ENCODE measurements at regions not wholly inside any gene's neighbourhood (a gene's known extent, or its start where the extent isn't known, plus 50 kb on each side); places are given as distances from the start of the nearest gene placed in this dataset.
A peak's percentile ranks its signal among the peaks of the same experiment; 100 is the strongest.
"Not testable (repeated sequence)": the region's sequence is repeated elsewhere in the genome, so short reads cannot be mapped to it uniquely, and the experiment has no call there.

GRCh38 chr10:120183546-120183945, 273.5 kb upstream of the PLPP4 start:
- DNase-seq (ENCODE audit: low read depth in 1 of 2, low spot score in 1 of 2) = no peak
- no peak overlapping the region for H3K27ac ChIP-seq
- H3K4me1 ChIP-seq (ENCODE audit: low read depth) = peaks cover 37% of the 10 kb centered on the region
- no peaks in the 10 kb centered on the region for H3K27me3 ChIP-seq
- no peaks in the 10 kb centered on the region for H3K36me3 ChIP-seq
- no peak for TF ChIP-seq CTCF (IDR thresholded peaks at IDR 0.05; ENCODE audit: low read depth, low read length)
- H3K9me3 ChIP-seq (ENCODE audit: low read depth) = no peaks in the 10 kb centered on the region
- no peak overlapping the region for H3K4me3 ChIP-seq

GRCh38 chr10:120184547-120185337, 272.3 kb upstream of the PLPP4 start:
- TF ChIP-seq CTCF (IDR thresholded peaks at IDR 0.05; ENCODE audit: low read depth, low read length) = no peak
- Histone ChIP-seq H3K27me3 (no peaks in the 10 kb centered on the region), H3K9me3 (ENCODE audit: low read depth) (no peaks in the 10 kb centered on the region), H3K4me1 (ENCODE audit: low read depth) (peaks cover 49% of the 10 kb centered on the region), H3K36me3 (no peaks in the 10 kb centered on the region), H3K27ac (no peak overlapping the region), H3K4me3 (no peak overlapping the region)
- no peak for DNase-seq (ENCODE audit: low read depth in 1 of 2, low spot score in 1 of 2)

- H3K36me3 ChIP-seq = no peaks in the 10 kb centered on the region
- no peaks in the 10 kb centered on the region for H3K27me3 ChIP-seq
- peaks cover 57% of the 10 kb centered on the region for H3K4me1 ChIP-seq (ENCODE audit: low read depth)
- TF ChIP-seq CTCF (IDR thresholded peaks at IDR 0.05; ENCODE audit: low read depth, low read length) = no peak
- no peak overlapping the region for H3K4me3 ChIP-seq
- peak in 1 of 2 donors; percentile 87 for DNase-seq (ENCODE audit: low read depth in 1 of 2, low spot score in 1 of 2)
- no peak overlapping the region for H3K27ac ChIP-seq
- no peaks in the 10 kb centered on the region for H3K9me3 ChIP-seq (ENCODE audit: low read depth)
Measured at GRCh38 chr10:120186506-120186905, 270.5 kb upstream of the PLPP4 start.

GRCh38 chr10:120187168-120187567, 269.9 kb upstream of the PLPP4 start:
- not testable (repeated sequence) for H3K27ac ChIP-seq; H3K36me3 ChIP-seq; H3K27me3 ChIP-seq; H3K9me3 ChIP-seq (ENCODE audit: low read depth); DNase-seq (ENCODE audit: low read depth in 1 of 2, low spot score in 1 of 2); H3K4me3 ChIP-seq
- peaks cover 54% of the 10 kb centered on the region for H3K4me1 ChIP-seq (ENCODE audit: low read depth)

- Histone ChIP-seq H3K9me3 (ENCODE audit: low read depth) (no peaks in the 10 kb centered on the region), H3K4me1 (ENCODE audit: low read depth) (peaks cover 47% of the 10 kb centered on the region), H3K27ac (no peak overlapping the region), H3K4me3 (no peak overlapping the region), H3K36me3 (no peaks in the 10 kb centered on the region), H3K27me3 (no peaks in the 10 kb centered on the region)
- DNase-seq (ENCODE audit: low read depth in 1 of 2, low spot score in 1 of 2) = no peak
- no peak for TF ChIP-seq CTCF (IDR thresholded peaks at IDR 0.05; ENCODE audit: low read depth, low read length)
Measured at GRCh38 chr10:120188950-120189349, 268.1 kb upstream of the PLPP4 start.

GRCh38 chr10:120195984-120196712, 260.9 kb upstream of the PLPP4 start:
- no peak for DNase-seq (ENCODE audit: low read depth in 1 of 2, low spot score in 1 of 2)
- H3K36me3 ChIP-seq = no peaks in the 10 kb centered on the region
- H3K27me3 ChIP-seq = no peaks in the 10 kb centered on the region
- no peak overlapping the region for H3K4me3 ChIP-seq
- peaks cover 9% of the 10 kb centered on the region for H3K4me1 ChIP-seq (ENCODE audit: low read depth)
- no peaks in the 10 kb centered on the region for H3K9me3 ChIP-seq (ENCODE audit: low read depth)
- no peak for TF ChIP-seq CTCF (IDR thresholded peaks at IDR 0.05; ENCODE audit: low read depth, low read length)
- H3K27ac ChIP-seq = no peak overlapping the region

Data from cardiac muscle cell (in vitro differentiated cells and primary cell).